SU-DHL-6 (cell line): ENCODE measurements at regions not wholly inside any gene's neighbourhood (a gene's known extent, or its start where the extent isn't known, plus 50 kb on each side); places are given as distances from the start of the nearest gene placed in this dataset.

Experiments
- H2AFZ ChIP-seq: fragments of 200-600 bp; sonication (generic); 2 replicates; pipeline ENCODE4 v1.6.1; 2014; ENCODE audit warnings: low read depth, mild to moderate bottlenecking, moderate library complexity, mixed read lengths, antibody characterized with exemption, low read length; ENCODE audit not compliant: severe bottlenecking
- H3F3A ChIP-seq: fragments of 200-600 bp; shearing (Covaris generic); 2 replicates; pipeline ENCODE4 v1.6.0; 2016; ENCODE audit warnings: antibody characterized with exemption, mild to moderate bottlenecking; ENCODE audit not compliant: insufficient read depth
- H3K27ac ChIP-seq: fragments of 200-600 bp; sonication (generic); 2 replicates; pipeline ENCODE4 v1.5.1; 2016; ENCODE audit warnings: low read depth, mild to moderate bottlenecking, low read length, moderate library complexity, mixed read lengths
- H3K27me3 ChIP-seq: fragments of 200-600 bp; sonication (generic), shearing (Covaris generic); 2 replicates; pipeline ENCODE4 v1.6.0; 2014; ENCODE audit warnings: mild to moderate bottlenecking, low read length
- H3K36me3 ChIP-seq: fragments of 200-600 bp; sonication (generic); 2 replicates; pipeline ENCODE4 v1.6.1; 2014; ENCODE audit warnings: mild to moderate bottlenecking, low read length, mixed read lengths
- H3K4me2 ChIP-seq: fragments of 300-600, 200-600 bp; shearing (Covaris generic), sonication (generic); 2 replicates; pipeline ENCODE4 v1.6.0; 2014; ENCODE audit warnings: low read length, low read depth, mild to moderate bottlenecking; ENCODE audit not compliant: poor library complexity, severe bottlenecking
- H3K4me3 ChIP-seq: fragments of 200-600 bp; sonication (generic); 2 replicates; pipeline ENCODE4 v1.5.1; 2014; ENCODE audit warnings: antibody characterized with exemption, low read length, mild to moderate bottlenecking, mixed read lengths; ENCODE audit not compliant: insufficient read depth, poor library complexity, severe bottlenecking
- H3K79me2 ChIP-seq: fragments of 200-600 bp; sonication (generic); 2 replicates; pipeline ENCODE4 v1.6.1; 2014; ENCODE audit warnings: mild to moderate bottlenecking, low read length, moderate library complexity; ENCODE audit not compliant: insufficient read depth
- H3K9ac ChIP-seq: fragments of 200-600 bp; sonication (generic); 2 replicates; pipeline ENCODE4 v1.7.0; 2014; ENCODE audit warnings: mild to moderate bottlenecking, low read length
- H3K9me2 ChIP-seq: fragments of 200-600 bp; sonication (generic); replicated peaks from 2 replicates; pipeline ENCODE4 v1.6.1; 2014; ENCODE audit warnings: low read length; ENCODE audit not compliant: insufficient read depth
- H3K9me3 ChIP-seq: fragments of 200-600 bp; sonication (generic); 2 replicates; pipeline ENCODE4 v1.6.1; 2014; ENCODE audit warnings: low read length, mixed read lengths; ENCODE audit not compliant: insufficient read depth
- H4K20me1 ChIP-seq: fragments of 200-600 bp; sonication (generic); 2 replicates; pipeline ENCODE4 v1.6.1; 2014; ENCODE audit warnings: low read depth, mild to moderate bottlenecking, antibody characterized with exemption, low read length, moderate library complexity, mixed read lengths
- CTCF ChIP-seq: fragments of 200-600 bp; sonication (generic); IDR thresholded peaks from one replicate; pipeline ENCODE4 v1.5.1; 2017; ENCODE audit warnings: antibody characterized with exemption, mild to moderate bottlenecking, low read length, moderate library complexity; ENCODE audit not compliant: insufficient read depth, poor library complexity, severe bottlenecking
- EZH2phosphoT487 ChIP-seq: fragments of 200-600 bp; sonication (generic), shearing (Covaris generic); conservative IDR thresholded peaks from 2 replicates; pipeline ENCODE4 v1.6.1; 2018; ENCODE audit warnings: mild to moderate bottlenecking, antibody characterized with exemption, low read length, moderate library complexity, mixed read lengths

GRCh38 chr1:30313584-30313983 lies 409.8 kb downstream of the MATN1 start:
- no peak overlapping the region for H3K4me3 ChIP-seq
- H3K9ac ChIP-seq, result no peak overlapping the region
- no peaks in the 10 kb centered on the region for H3K79me2 ChIP-seq
- no peaks in the 10 kb centered on the region for H4K20me1 ChIP-seq
- H3K27me3 ChIP-seq, result no peaks in the 10 kb centered on the region
- H3K27ac ChIP-seq, result no peak overlapping the region
- H3K4me2 ChIP-seq, result no peak overlapping the region
- no peaks in the 10 kb centered on the region for H3K9me3 ChIP-seq
- no peaks in the 10 kb centered on the region for H3F3A ChIP-seq
- no peaks in the 10 kb centered on the region for H3K9me2 ChIP-seq
- no peaks in the 10 kb centered on the region for H3K36me3 ChIP-seq
- TF ChIP-seq EZH2phosphoT487, result no peak
- no peak for TF ChIP-seq CTCF
- no peak overlapping the region for H2AFZ ChIP-seq

- Histone ChIP-seq H3K9me2 (no peaks in the 10 kb centered on the region), H3K4me3 (no peak overlapping the region), H3F3A (no peaks in the 10 kb centered on the region), H3K4me2 (no peak overlapping the region), H3K36me3 (no peaks in the 10 kb centered on the region), H4K20me1 (no peaks in the 10 kb centered on the region), H2AFZ (no peak overlapping the region), H3K79me2 (no peaks in the 10 kb centered on the region), H3K9me3 (no peaks in the 10 kb centered on the region), H3K27ac (no peak overlapping the region), H3K9ac (no peak overlapping the region), H3K27me3 (no peaks in the 10 kb centered on the region)
- TF ChIP-seq CTCF (no peak), EZH2phosphoT487 (no peak)
Measured at GRCh38 chr1:30313176-30313575, 410.2 kb downstream of the MATN1 start.

- H3K36me3 ChIP-seq, result no peaks in the 10 kb centered on the region
Measured at GRCh38 chr1:30312226-30312625, 411.2 kb downstream of the MATN1 start.

More at GRCh38 chr1:30312226-30312625, 411.2 kb downstream of the MATN1 start:
- Histone ChIP-seq H3K4me2 (no peak overlapping the region), H3K9me2 (no peaks in the 10 kb centered on the region), H3K79me2 (no peaks in the 10 kb centered on the region), H2AFZ (no peak overlapping the region), H3K9me3 (no peaks in the 10 kb centered on the region), H3F3A (no peaks in the 10 kb centered on the region), H4K20me1 (no peaks in the 10 kb centered on the region), H3K27ac (no peak overlapping the region), H3K27me3 (no peaks in the 10 kb centered on the region), H3K9ac (no peak overlapping the region), H3K4me3 (no peak overlapping the region)
- no peak for TF ChIP-seq CTCF
- TF ChIP-seq EZH2phosphoT487, result no peak
